Mammary epithelial cell (primary cell): ENCODE measurements at regions not wholly inside any gene's neighbourhood (a gene's known extent, or its start where the extent isn't known, plus 50 kb on each side); places are given as distances from the start of the nearest gene placed in this dataset.

ENCODE experiments used
- CTCF ChIP-seq, 2 donors: IDR thresholded peaks in 1 of 2; conservative IDR thresholded peaks in 1 of 2; 2 replicates each; pipeline ENCODE4 v1.5.1; 2011 to 2012; ENCODE audit warnings: inconsistent platforms in 2 of 2, low read length in 2 of 2, mild to moderate bottlenecking in 2 of 2, control low read depth in 1 of 2, low read depth in 1 of 2; ENCODE audit not compliant: insufficient read depth in 1 of 2; ENCODE audit errors: extremely low read depth in 1 of 2
- EZH2 ChIP-seq: IDR thresholded peaks from 2 replicates; pipeline ENCODE4 v1.6.1; 2012; ENCODE audit warnings: low read length, inconsistent platforms, borderline replicate concordance

GRCh38 chr2:220209751-220210150 lies 582.3 kb downstream of the SLC4A3 start:
- no peak for TF ChIP-seq CTCF (conservative IDR thresholded peaks at IDR 0.05 in 1 of 2, IDR thresholded peaks at IDR 0.05 in 1 of 2; ENCODE audit: extremely low read depth in 1 of 2, insufficient read depth in 1 of 2, low read depth in 1 of 2, low read length in 2 of 2)
- TF ChIP-seq EZH2, result no peak
